ENCODE measurements at regions not wholly inside any gene's neighbourhood (a gene's known extent, or its start where the extent isn't known, plus 50 kb on each side); places are given as distances from the start of the nearest gene placed in this dataset.

GRCh38 chr14:87005280-87005679 lies 987.7 kb downstream of the GALC start:
- POLR2A ChIA-PET (ENCODE audit: partially characterized antibody): no interaction called here
- H3K9me3 Mint-ChIP-seq: peaks cover 0 to 9% (median 5%) of the 10 kb centered on the region in 8 donors

DNA sequence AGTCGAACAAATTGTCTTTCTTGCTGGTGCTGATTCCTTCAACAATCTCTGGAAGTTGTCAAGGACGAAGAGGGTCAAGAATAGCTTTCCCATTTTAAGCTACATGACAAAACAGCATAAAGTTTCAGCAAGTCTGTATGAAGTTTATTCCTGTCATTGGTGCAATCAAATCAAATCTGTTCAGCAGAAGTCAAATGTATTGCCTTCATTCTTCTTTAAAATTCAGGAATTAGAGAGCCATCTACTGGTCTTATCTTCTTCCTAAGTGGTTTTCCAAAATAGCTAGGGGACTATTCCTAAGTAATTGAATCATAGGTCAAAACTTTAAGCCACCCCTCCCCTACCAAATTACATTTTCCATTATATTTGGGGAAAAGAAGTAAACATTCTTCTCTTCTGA lies 990.2 kb downstream of the GALC start:
- no peak for DNase-seq

More at GRCh38 chr14:87005280-87005679, 987.7 kb downstream of the GALC start:
- H3K36me3 Mint-ChIP-seq: no peaks in the 10 kb centered on the region
- Histone ChIP-seq H3K36me3 (ENCODE audit: insufficient read depth, low read length) (no peaks in the 10 kb centered on the region), H3K27me3 (ENCODE audit: insufficient read depth, low read length) (no peaks in the 10 kb centered on the region), H3K9me3 (ENCODE audit: control insufficient read depth in 1 of 2, low read length in 2 of 2) (no peaks in the 10 kb centered on the region), H3K4me3 (ENCODE audit: low read length in 2 of 2) (no peak overlapping the region), H3K27ac (ENCODE audit: low read depth, low read length) (no peak overlapping the region), H3K4me1 (ENCODE audit: insufficient read depth, low read length) (no peaks in the 10 kb centered on the region)
- H3K4me1 Mint-ChIP-seq: no peaks in the 10 kb centered on the region
- CTCF ChIA-PET (ENCODE audit: partially characterized antibody): no interaction called here
- H3K27ac Mint-ChIP-seq: peak overlapping the region in 1 of 7 donors; percentile 3
- no peaks in the 10 kb centered on the region for H3K27me3 Mint-ChIP-seq
- no peak for DNase-seq
- intact Hi-C loops (cut with micrococcal nuclease): no loop called here
- H3K4me3 Mint-ChIP-seq: no peak overlapping the region

DNA sequence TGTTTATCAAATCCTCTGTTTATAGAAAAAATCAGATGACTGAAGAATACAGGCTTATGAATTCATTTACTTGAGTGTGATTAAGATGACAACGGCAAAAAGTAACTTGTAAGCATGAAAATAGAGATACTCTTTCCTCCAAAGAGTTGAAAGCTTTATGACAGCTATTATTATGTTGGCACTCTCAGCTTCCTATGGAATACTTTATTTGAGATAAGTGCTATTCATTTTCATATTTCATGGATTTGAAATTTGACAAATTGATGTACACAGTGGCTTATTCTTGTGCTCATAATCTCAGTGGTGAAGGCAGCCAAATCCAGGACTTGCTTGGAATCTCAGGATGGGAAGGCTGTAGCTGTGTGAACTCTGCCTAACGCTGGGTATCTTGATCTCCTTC lies 991.6 kb downstream of the GALC start:
- no peak for DNase-seq
- Mint-ChIP-seq H3K36me3 (no peaks in the 10 kb centered on the region), H3K9me3 (peaks cover 0 to 8% (median 3%) of the 10 kb centered on the region in 8 donors), H3K4me3 (no peak overlapping the region), H3K4me1 (no peaks in the 10 kb centered on the region), H3K27me3 (no peaks in the 10 kb centered on the region), H3K27ac (no peak overlapping the region)
- H3K36me3 ChIP-seq (ENCODE audit: insufficient read depth, low read length): no peaks in the 10 kb centered on the region
- no peaks in the 10 kb centered on the region for H3K9me3 ChIP-seq (ENCODE audit: control insufficient read depth in 1 of 2, low read length in 2 of 2)
- POLR2A ChIA-PET (ENCODE audit: partially characterized antibody): no interaction called here
- CTCF ChIA-PET (ENCODE audit: partially characterized antibody): no interaction called here
- intact Hi-C loops (cut with micrococcal nuclease): no loop called here
- no peaks in the 10 kb centered on the region for H3K4me1 ChIP-seq (ENCODE audit: insufficient read depth, low read length)
- H3K27me3 ChIP-seq (ENCODE audit: insufficient read depth, low read length): no peaks in the 10 kb centered on the region
- H3K4me3 ChIP-seq (ENCODE audit: low read length in 2 of 2): no peak overlapping the region
- no peak overlapping the region for H3K27ac ChIP-seq (ENCODE audit: low read depth, low read length)

More for the DNA sequence above, 990.2 kb downstream of the GALC start:
- no peaks in the 10 kb centered on the region for H3K9me3 ChIP-seq (ENCODE audit: control insufficient read depth in 1 of 2, low read length in 2 of 2)
- Mint-ChIP-seq H3K27ac (no peak overlapping the region), H3K4me1 (no peaks in the 10 kb centered on the region), H3K36me3 (no peaks in the 10 kb centered on the region), H3K9me3 (peaks cover 0 to 8% (median 5%) of the 10 kb centered on the region in 8 donors), H3K27me3 (no peaks in the 10 kb centered on the region), H3K4me3 (no peak overlapping the region)
- no peak overlapping the region for H3K4me3 ChIP-seq (ENCODE audit: low read length in 2 of 2)
- H3K36me3 ChIP-seq (ENCODE audit: insufficient read depth, low read length): no peaks in the 10 kb centered on the region
- H3K4me1 ChIP-seq (ENCODE audit: insufficient read depth, low read length): no peaks in the 10 kb centered on the region
- POLR2A ChIA-PET (ENCODE audit: partially characterized antibody): no interaction called here
- H3K27me3 ChIP-seq (ENCODE audit: insufficient read depth, low read length): no peaks in the 10 kb centered on the region
- intact Hi-C loops (cut with micrococcal nuclease): no loop called here
- H3K27ac ChIP-seq (ENCODE audit: low read depth, low read length): no peak overlapping the region
- CTCF ChIA-PET (ENCODE audit: partially characterized antibody): no interaction called here

- Mint-ChIP-seq H3K4me3 (no peak overlapping the region), H3K9me3 (peaks cover 0 to 8% (median 3%) of the 10 kb centered on the region in 8 donors), H3K4me1 (no peaks in the 10 kb centered on the region), H3K27ac (no peak overlapping the region), H3K27me3 (no peaks in the 10 kb centered on the region), H3K36me3 (no peaks in the 10 kb centered on the region)
- Histone ChIP-seq H3K36me3 (ENCODE audit: insufficient read depth, low read length) (no peaks in the 10 kb centered on the region), H3K9me3 (ENCODE audit: control insufficient read depth in 1 of 2, low read length in 2 of 2) (no peaks in the 10 kb centered on the region), H3K4me3 (ENCODE audit: low read length in 2 of 2) (no peak overlapping the region), H3K27ac (ENCODE audit: low read depth, low read length) (no peak overlapping the region), H3K27me3 (ENCODE audit: insufficient read depth, low read length) (no peaks in the 10 kb centered on the region), H3K4me1 (ENCODE audit: insufficient read depth, low read length) (no peaks in the 10 kb centered on the region)
- ChIA-PET POLR2A (ENCODE audit: partially characterized antibody) (no interaction called here), CTCF (ENCODE audit: partially characterized antibody) (no interaction called here)
- DNase-seq: no peak
- intact Hi-C loops (cut with micrococcal nuclease): no loop called here
These were observed 992.9 kb downstream of the GALC start for GRCh38 chr14:87000081-87000480.

- Mint-ChIP-seq H3K27ac (no peak overlapping the region), H3K27me3 (no peaks in the 10 kb centered on the region), H3K4me3 (no peak overlapping the region), H3K9me3 (peaks cover 0 to 9% (median 5%) of the 10 kb centered on the region in 8 donors), H3K4me1 (no peaks in the 10 kb centered on the region), H3K36me3 (no peaks in the 10 kb centered on the region)
- POLR2A ChIA-PET (ENCODE audit: partially characterized antibody): no interaction called here
- no peak overlapping the region for H3K27ac ChIP-seq (ENCODE audit: low read depth, low read length)
- no peaks in the 10 kb centered on the region for H3K27me3 ChIP-seq (ENCODE audit: insufficient read depth, low read length)
- DNase-seq: no peak
- no peaks in the 10 kb centered on the region for H3K9me3 ChIP-seq (ENCODE audit: control insufficient read depth in 1 of 2, low read length in 2 of 2)
- no peak overlapping the region for H3K4me3 ChIP-seq (ENCODE audit: low read length in 2 of 2)
- CTCF ChIA-PET (ENCODE audit: partially characterized antibody): no interaction called here
- intact Hi-C loops (cut with micrococcal nuclease): no loop called here
- no peaks in the 10 kb centered on the region for H3K4me1 ChIP-seq (ENCODE audit: insufficient read depth, low read length)
- H3K36me3 ChIP-seq (ENCODE audit: insufficient read depth, low read length): no peaks in the 10 kb centered on the region
These were observed 993.9 kb downstream of the GALC start for GRCh38 chr14:86999036-86999435.

DNA sequence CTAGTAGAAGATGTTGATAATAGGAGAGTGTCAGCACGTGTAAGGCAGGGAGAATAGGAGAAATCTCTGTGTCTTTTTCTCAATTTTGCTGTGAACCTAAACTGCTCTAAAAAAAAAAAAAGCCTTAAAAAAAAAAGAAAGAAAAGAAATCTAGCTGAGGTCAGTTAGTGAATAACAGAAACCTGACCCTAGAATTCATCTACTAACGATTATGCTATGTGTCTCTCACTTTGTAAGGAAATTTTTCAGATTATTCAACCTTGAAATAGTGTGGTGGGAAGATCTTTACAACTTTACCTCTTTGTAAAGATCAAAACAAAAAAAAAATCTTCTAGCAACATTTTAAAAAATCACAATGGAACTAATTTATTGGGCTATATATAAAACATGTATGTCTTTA lies 995.7 kb downstream of the GALC start:
- peaks cover 0 to 7% (median 3%) of the 10 kb centered on the region in 8 donors for H3K9me3 Mint-ChIP-seq
- no peaks in the 10 kb centered on the region for H3K36me3 Mint-ChIP-seq
- Histone ChIP-seq H3K27ac (ENCODE audit: low read depth, low read length) (no peak overlapping the region), H3K9me3 (ENCODE audit: control insufficient read depth in 1 of 2, low read length in 2 of 2) (no peaks in the 10 kb centered on the region), H3K4me1 (ENCODE audit: insufficient read depth, low read length) (no peaks in the 10 kb centered on the region), H3K36me3 (ENCODE audit: insufficient read depth, low read length) (no peaks in the 10 kb centered on the region), H3K27me3 (ENCODE audit: insufficient read depth, low read length) (no peaks in the 10 kb centered on the region), H3K4me3 (ENCODE audit: low read length in 2 of 2) (no peak overlapping the region)
- no peaks in the 10 kb centered on the region for H3K27me3 Mint-ChIP-seq
- no peak overlapping the region for H3K4me3 Mint-ChIP-seq
- H3K4me1 Mint-ChIP-seq: no peaks in the 10 kb centered on the region
- H3K27ac Mint-ChIP-seq: no peak overlapping the region
- ChIA-PET POLR2A (ENCODE audit: partially characterized antibody) (no interaction called here), CTCF (ENCODE audit: partially characterized antibody) (no interaction called here)
- no peak for DNase-seq
- intact Hi-C loops (cut with micrococcal nuclease): no loop called here

GRCh38 chr14:86990396-86990795 lies 1002.6 kb downstream of the GALC start:
- Histone ChIP-seq H3K4me1 (ENCODE audit: insufficient read depth, low read length) (no peaks in the 10 kb centered on the region), H3K9me3 (ENCODE audit: control insufficient read depth in 1 of 2, low read length in 2 of 2) (no peaks in the 10 kb centered on the region), H3K27ac (ENCODE audit: low read depth, low read length) (no peak overlapping the region), H3K4me3 (ENCODE audit: low read length in 2 of 2) (no peak overlapping the region), H3K36me3 (ENCODE audit: insufficient read depth, low read length) (no peaks in the 10 kb centered on the region), H3K27me3 (ENCODE audit: insufficient read depth, low read length) (no peaks in the 10 kb centered on the region)
- ChIA-PET POLR2A (ENCODE audit: partially characterized antibody) (no interaction called here), CTCF (ENCODE audit: partially characterized antibody) (no interaction called here)
- Mint-ChIP-seq H3K9me3 (peaks cover 0 to 11% (median 4%) of the 10 kb centered on the region in 8 donors), H3K27ac (no peak overlapping the region), H3K4me3 (no peak overlapping the region), H3K36me3 (no peaks in the 10 kb centered on the region), H3K27me3 (no peaks in the 10 kb centered on the region), H3K4me1 (no peaks in the 10 kb centered on the region)
- intact Hi-C loops (cut with micrococcal nuclease): no loop called here
- DNase-seq: no peak

DNA sequence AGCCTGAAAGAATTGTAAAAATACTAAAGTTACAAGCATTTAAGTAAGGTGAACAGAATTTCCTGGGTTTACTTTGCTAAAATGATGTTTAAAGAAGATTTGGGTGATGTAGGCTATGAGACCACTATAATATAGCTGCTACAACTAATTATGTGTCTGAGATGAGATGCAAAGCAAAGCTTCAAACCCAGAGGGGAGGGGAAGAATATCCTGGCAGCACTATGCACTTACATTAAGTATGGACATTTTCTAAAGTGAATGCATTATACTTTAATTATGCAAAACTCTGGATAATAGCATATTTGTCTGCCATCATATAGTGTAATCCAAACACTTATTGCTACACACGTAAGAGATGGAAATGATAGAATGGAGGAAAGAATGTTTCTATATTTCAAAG lies 1003.7 kb downstream of the GALC start:
- POLR2A ChIA-PET (ENCODE audit: partially characterized antibody): no interaction called here
- Histone ChIP-seq H3K27ac (ENCODE audit: low read depth, low read length) (no peak overlapping the region), H3K36me3 (ENCODE audit: insufficient read depth, low read length) (no peaks in the 10 kb centered on the region), H3K9me3 (ENCODE audit: control insufficient read depth in 1 of 2, low read length in 2 of 2) (no peaks in the 10 kb centered on the region), H3K4me1 (ENCODE audit: insufficient read depth, low read length) (no peaks in the 10 kb centered on the region), H3K4me3 (ENCODE audit: low read length in 2 of 2) (no peak overlapping the region), H3K27me3 (ENCODE audit: insufficient read depth, low read length) (no peaks in the 10 kb centered on the region)
- CTCF ChIA-PET (ENCODE audit: partially characterized antibody): no interaction called here
- intact Hi-C loops (cut with micrococcal nuclease): no loop called here
- H3K4me1 Mint-ChIP-seq: no peaks in the 10 kb centered on the region
- no peak for DNase-seq
- no peak overlapping the region for H3K27ac Mint-ChIP-seq
- no peak overlapping the region for H3K4me3 Mint-ChIP-seq
- H3K9me3 Mint-ChIP-seq: peaks cover 0 to 9% (median 3%) of the 10 kb centered on the region in 8 donors
- H3K27me3 Mint-ChIP-seq: no peaks in the 10 kb centered on the region
- H3K36me3 Mint-ChIP-seq: no peaks in the 10 kb centered on the region
